ENCODE measurements at regions not wholly inside any gene's neighbourhood (a gene's known extent, or its start where the extent isn't known, plus 50 kb on each side); places are given as distances from the start of the nearest gene placed in this dataset.

DNA sequence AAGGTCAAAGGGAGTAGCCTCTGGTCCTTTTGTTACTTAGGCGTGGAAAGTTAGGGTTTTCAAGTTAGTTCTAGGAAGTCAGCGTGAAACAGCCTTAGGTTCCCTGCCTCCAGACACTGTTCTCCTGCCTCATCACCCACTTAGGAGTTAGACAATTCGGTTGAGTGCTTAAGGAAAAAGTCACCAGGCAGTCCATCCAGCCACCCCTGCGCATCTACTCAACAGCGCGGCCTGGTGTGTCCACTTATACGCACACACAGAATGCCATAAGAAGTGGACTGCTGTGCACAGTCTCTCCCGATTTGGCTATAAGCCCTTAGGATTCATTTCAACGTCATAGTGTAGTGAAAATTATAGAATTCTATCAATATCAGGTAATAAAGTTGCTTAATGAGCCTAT, 470.8 kb upstream of the TNP1 start:
- no peak overlapping the region for H3K4me2 ChIP-seq
- H3K9me3 ChIP-seq (ENCODE audit: low read depth): no peaks in the 10 kb centered on the region
- no peaks in the 10 kb centered on the region for H3K9me2 ChIP-seq (replicated peaks; ENCODE audit: insufficient read depth)
- H4K20me1 ChIP-seq (ENCODE audit: insufficient read depth, poor library complexity, severe bottlenecking): no peaks in the 10 kb centered on the region
- H2AFZ ChIP-seq: no peak overlapping the region
- H3K4me1 ChIP-seq (ENCODE audit: insufficient read depth): peaks cover 53% of the 10 kb centered on the region
- H3K79me2 ChIP-seq: no peaks in the 10 kb centered on the region
- DNase-seq (ENCODE audit: low spot score): no peak
- H3K4me3 ChIP-seq: no peak overlapping the region
- TF ChIP-seq EZH2phosphoT487 (IDR thresholded peaks at IDR 0.05; ENCODE audit: low read depth, severe bottlenecking, unreplicated experiment) (no peak), EZH2 (IDR thresholded peaks at IDR 0.05; ENCODE audit: borderline replicate concordance) (no peak)
- TF ChIP-seq, protein P1, sequence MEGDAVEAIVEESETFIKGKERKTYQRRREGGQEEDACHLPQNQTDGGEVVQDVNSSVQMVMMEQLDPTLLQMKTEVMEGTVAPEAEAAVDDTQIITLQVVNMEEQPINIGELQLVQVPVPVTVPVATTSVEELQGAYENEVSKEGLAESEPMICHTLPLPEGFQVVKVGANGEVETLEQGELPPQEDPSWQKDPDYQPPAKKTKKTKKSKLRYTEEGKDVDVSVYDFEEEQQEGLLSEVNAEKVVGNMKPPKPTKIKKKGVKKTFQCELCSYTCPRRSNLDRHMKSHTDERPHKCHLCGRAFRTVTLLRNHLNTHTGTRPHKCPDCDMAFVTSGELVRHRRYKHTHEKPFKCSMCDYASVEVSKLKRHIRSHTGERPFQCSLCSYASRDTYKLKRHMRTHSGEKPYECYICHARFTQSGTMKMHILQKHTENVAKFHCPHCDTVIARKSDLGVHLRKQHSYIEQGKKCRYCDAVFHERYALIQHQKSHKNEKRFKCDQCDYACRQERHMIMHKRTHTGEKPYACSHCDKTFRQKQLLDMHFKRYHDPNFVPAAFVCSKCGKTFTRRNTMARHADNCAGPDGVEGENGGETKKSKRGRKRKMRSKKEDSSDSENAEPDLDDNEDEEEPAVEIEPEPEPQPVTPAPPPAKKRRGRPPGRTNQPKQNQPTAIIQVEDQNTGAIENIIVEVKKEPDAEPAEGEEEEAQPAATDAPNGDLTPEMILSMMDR (IDR thresholded peaks at IDR 0.05; ENCODE audit: poor library complexity): no peak
- no peaks in the 10 kb centered on the region for H3K36me3 ChIP-seq (replicated peaks; ENCODE audit: insufficient read depth, low read depth)
- WGBS (ENCODE audit: low lambda C conversion rate, missing lambda C conversion rate): 92% methylated on average over 9 of the region's 9 CpGs
- H3K27ac ChIP-seq: peak overlapping the region; percentile 77
- no peaks in the 10 kb centered on the region for H3K27me3 ChIP-seq

DNA sequence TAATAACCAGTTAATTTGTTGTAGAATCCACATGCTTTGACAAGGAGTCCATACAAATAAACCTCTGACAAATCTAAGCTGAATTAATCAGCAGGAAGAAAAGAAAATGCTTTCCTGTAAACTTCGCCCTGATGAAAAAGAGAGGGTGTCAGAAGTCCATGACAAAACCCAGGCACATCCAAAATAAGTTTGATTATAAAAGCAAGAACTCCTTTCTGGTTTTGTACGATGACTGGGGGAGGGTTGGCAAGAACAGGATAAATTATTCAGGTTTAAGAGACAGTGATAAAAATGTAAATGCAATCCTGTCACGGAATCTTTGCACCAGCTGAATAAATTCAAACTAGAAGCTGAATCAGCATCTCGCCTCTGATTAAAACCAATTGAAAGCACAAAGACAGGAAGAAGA, 469.2 kb upstream of the TNP1 start:
- Histone ChIP-seq H3K9me3 (ENCODE audit: low read depth) (no peaks in the 10 kb centered on the region), H3K36me3 (replicated peaks; ENCODE audit: insufficient read depth, low read depth) (no peaks in the 10 kb centered on the region), H2AFZ (no peak overlapping the region), H4K20me1 (ENCODE audit: insufficient read depth, poor library complexity, severe bottlenecking) (no peaks in the 10 kb centered on the region), H3K27me3 (no peaks in the 10 kb centered on the region), H3K4me3 (no peak overlapping the region), H3K79me2 (no peaks in the 10 kb centered on the region), H3K9me2 (replicated peaks; ENCODE audit: insufficient read depth) (no peaks in the 10 kb centered on the region), H3K4me1 (ENCODE audit: insufficient read depth) (peaks cover 45% of the 10 kb centered on the region), H3K4me2 (no peak overlapping the region), H3K27ac (peak overlapping the region; percentile 31)
- TF ChIP-seq EZH2 (IDR thresholded peaks at IDR 0.05; ENCODE audit: borderline replicate concordance) (no peak), EZH2phosphoT487 (IDR thresholded peaks at IDR 0.05; ENCODE audit: low read depth, severe bottlenecking, unreplicated experiment) (no peak)
- TF ChIP-seq, protein P1 (IDR thresholded peaks at IDR 0.05; ENCODE audit: poor library complexity): no peak
- 50% methylated on average over 4 of the region's 4 CpGs for WGBS (ENCODE audit: low lambda C conversion rate, missing lambda C conversion rate)
- DNase-seq (ENCODE audit: low spot score): no peak

DNA sequence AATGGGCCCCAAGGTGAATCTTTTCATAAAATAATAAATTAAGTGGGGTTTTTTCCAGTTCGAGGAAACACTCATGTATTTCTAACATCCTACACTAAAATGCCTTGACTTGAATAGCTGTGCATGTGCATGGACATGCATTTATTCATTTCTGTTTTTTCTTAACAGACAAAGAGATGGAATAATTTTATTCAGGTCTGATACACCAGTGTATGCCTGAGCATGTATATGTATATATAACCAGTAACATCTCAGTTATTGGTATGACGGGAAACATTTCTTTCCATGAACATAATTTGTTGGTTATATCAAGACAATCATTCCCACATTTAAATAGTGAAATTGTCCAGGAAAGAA, 468.7 kb upstream of the TNP1 start:
- WGBS (ENCODE audit: low lambda C conversion rate, missing lambda C conversion rate): 86% methylated on average over 2 of the region's 2 CpGs
- no peaks in the 10 kb centered on the region for H3K79me2 ChIP-seq
- no peaks in the 10 kb centered on the region for H4K20me1 ChIP-seq (ENCODE audit: insufficient read depth, poor library complexity, severe bottlenecking)
- H3K4me2 ChIP-seq: no peak overlapping the region
- H3K9me2 ChIP-seq (replicated peaks; ENCODE audit: insufficient read depth): no peaks in the 10 kb centered on the region
- H3K36me3 ChIP-seq (replicated peaks; ENCODE audit: insufficient read depth, low read depth): no peaks in the 10 kb centered on the region
- TF ChIP-seq, protein P1 (IDR thresholded peaks at IDR 0.05; ENCODE audit: poor library complexity): no peak
- no peak for TF ChIP-seq EZH2 (IDR thresholded peaks at IDR 0.05; ENCODE audit: borderline replicate concordance)
- TF ChIP-seq EZH2phosphoT487 (IDR thresholded peaks at IDR 0.05; ENCODE audit: low read depth, severe bottlenecking, unreplicated experiment): no peak
- no peak overlapping the region for H2AFZ ChIP-seq
- no peak overlapping the region for H3K4me3 ChIP-seq
- H3K9me3 ChIP-seq (ENCODE audit: low read depth): no peaks in the 10 kb centered on the region
- no peak for DNase-seq (ENCODE audit: low spot score)
- H3K27me3 ChIP-seq: no peaks in the 10 kb centered on the region
- H3K27ac ChIP-seq: peak overlapping the region; percentile 31
- H3K4me1 ChIP-seq (ENCODE audit: insufficient read depth): peaks cover 45% of the 10 kb centered on the region
